ENCODE measurements at regions not wholly inside any gene's neighbourhood (a gene's known extent, or its start where the extent isn't known, plus 50 kb on each side); places are given as distances from the start of the nearest gene placed in this dataset.

- no peak for TF ChIP-seq CTCF (IDR thresholded peaks at IDR 0.05)
- TF ChIP-seq POLR2A (IDR thresholded peaks at IDR 0.05), result no peak
These were observed 102.8 kb upstream of the MAGEE2 start for GRCh38 chrX:75887833-75888232.

All from uterus (tissue), 2 donors.